Stomach (tissue), 4 donors: ENCODE measurements at regions not wholly inside any gene's neighbourhood (a gene's known extent, or its start where the extent isn't known, plus 50 kb on each side); places are given as distances from the start of the nearest gene placed in this dataset.

Experiments
- EP300 ChIP-seq: sonication (generic); formaldehyde crosslinking; IDR thresholded peaks from one replicate; pipeline ENCODE4 v1.6.1; 2017; ENCODE audit warnings: antibody characterized with exemption
- POLR2A ChIP-seq, 4 donors: fragments of 450-650 bp; IDR thresholded peaks; one replicate each; pipeline ENCODE4 v1.6.1; 2016; ENCODE audit warnings: antibody characterized with exemption in 4 of 4, control low read depth in 2 of 4, mild to moderate bottlenecking in 1 of 4, moderate library complexity in 1 of 4
- POLR2AphosphoS5 ChIP-seq, 3 donors: sonication (generic); formaldehyde crosslinking; IDR thresholded peaks; one replicate each; pipeline ENCODE4 v1.6.1; 2016; ENCODE audit warnings: antibody characterized with exemption in 3 of 3
- TF ChIP-seq, protein P1 (sequence below), 7 experiments: fragments of 450-650 bp in 4 of 7; fragments of 200-600 bp in 3 of 7; sonication (generic) in 3 of 7; IDR thresholded peaks; one replicate each; pipeline ENCODE4 v1.5.1; 2016 to 2019; ENCODE audit warnings: antibody characterized with exemption in 7 of 7, control low read depth in 2 of 7, mild to moderate bottlenecking in 1 of 7

DNA sequence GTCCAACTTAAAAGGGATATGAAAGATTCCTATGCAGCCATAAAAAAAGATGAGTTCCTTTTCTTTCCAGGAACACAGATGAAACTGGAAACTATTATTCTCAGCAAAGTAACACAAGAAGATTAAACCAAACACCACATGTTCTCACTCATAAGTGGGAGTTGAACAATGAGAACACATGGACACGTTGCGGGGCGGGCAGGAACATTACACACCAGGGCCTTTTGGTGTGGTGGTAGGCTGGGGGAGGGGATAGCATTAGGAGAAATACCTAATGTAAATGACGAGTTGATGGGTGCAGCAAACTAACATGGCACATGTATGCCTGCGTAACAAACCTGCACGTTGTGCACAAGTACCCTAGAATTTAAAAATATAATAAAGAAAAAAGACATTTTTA, 516.1 kb downstream of the LRRC70 start:
- no peak for TF ChIP-seq POLR2AphosphoS5 (IDR thresholded peaks at IDR 0.05)
- TF ChIP-seq EP300, result no peak
- no peak for TF ChIP-seq POLR2A (IDR thresholded peaks at IDR 0.05)
- TF ChIP-seq, protein P1, sequence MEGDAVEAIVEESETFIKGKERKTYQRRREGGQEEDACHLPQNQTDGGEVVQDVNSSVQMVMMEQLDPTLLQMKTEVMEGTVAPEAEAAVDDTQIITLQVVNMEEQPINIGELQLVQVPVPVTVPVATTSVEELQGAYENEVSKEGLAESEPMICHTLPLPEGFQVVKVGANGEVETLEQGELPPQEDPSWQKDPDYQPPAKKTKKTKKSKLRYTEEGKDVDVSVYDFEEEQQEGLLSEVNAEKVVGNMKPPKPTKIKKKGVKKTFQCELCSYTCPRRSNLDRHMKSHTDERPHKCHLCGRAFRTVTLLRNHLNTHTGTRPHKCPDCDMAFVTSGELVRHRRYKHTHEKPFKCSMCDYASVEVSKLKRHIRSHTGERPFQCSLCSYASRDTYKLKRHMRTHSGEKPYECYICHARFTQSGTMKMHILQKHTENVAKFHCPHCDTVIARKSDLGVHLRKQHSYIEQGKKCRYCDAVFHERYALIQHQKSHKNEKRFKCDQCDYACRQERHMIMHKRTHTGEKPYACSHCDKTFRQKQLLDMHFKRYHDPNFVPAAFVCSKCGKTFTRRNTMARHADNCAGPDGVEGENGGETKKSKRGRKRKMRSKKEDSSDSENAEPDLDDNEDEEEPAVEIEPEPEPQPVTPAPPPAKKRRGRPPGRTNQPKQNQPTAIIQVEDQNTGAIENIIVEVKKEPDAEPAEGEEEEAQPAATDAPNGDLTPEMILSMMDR (IDR thresholded peaks at IDR 0.05), result no peak
